Effector memory CD4-positive, alpha-beta T cell (primary cell): ENCODE measurements at regions not wholly inside any gene's neighbourhood (a gene's known extent, or its start where the extent isn't known, plus 50 kb on each side); places are given as distances from the start of the nearest gene placed in this dataset.
"Not testable (repeated sequence)": the region's sequence is repeated elsewhere in the genome, so short reads cannot be mapped to it uniquely, and the experiment has no call there.

Experiments used
- DNase-seq, 3 donors: peaks; one replicate each; pipeline ENCODE4 v3.0.0-alpha.2; 2020
- H3K27ac ChIP-seq: 2 replicates; pipeline ENCODE4 v1.7.0; 2013; ENCODE audit warnings: mild to moderate bottlenecking, low read length, moderate library complexity; ENCODE audit not compliant: insufficient read depth, poor library complexity, severe bottlenecking
- H3K27me3 ChIP-seq: replicated peaks from 2 replicates; pipeline ENCODE4 v1.7.0; 2013; ENCODE audit warnings: mild to moderate bottlenecking, low read length; ENCODE audit not compliant: insufficient read depth, control insufficient read depth, poor library complexity, severe bottlenecking
- H3K36me3 ChIP-seq: 2 replicates; pipeline ENCODE4 v1.7.0; 2013; ENCODE audit warnings: mild to moderate bottlenecking, low read length, moderate library complexity; ENCODE audit not compliant: control insufficient read depth, insufficient read depth
- H3K4me1 ChIP-seq: 2 replicates; pipeline ENCODE4 v1.7.0; 2013; ENCODE audit warnings: low read length, mild to moderate bottlenecking; ENCODE audit not compliant: control insufficient read depth, insufficient read depth, poor library complexity, severe bottlenecking
- H3K4me3 ChIP-seq: 2 replicates; pipeline ENCODE4 v1.7.0; 2013; ENCODE audit warnings: low read length, low read depth, mild to moderate bottlenecking; ENCODE audit not compliant: insufficient read depth, poor library complexity, severe bottlenecking
- H3K9me3 ChIP-seq: 2 replicates; pipeline ENCODE4 v1.7.0; 2013; ENCODE audit warnings: mild to moderate bottlenecking, low read length, moderate library complexity; ENCODE audit not compliant: control insufficient read depth

GRCh38 chr12:63337158-63337557 is 186.2 kb upstream of the AVPR1A start:
- H3K4me3 ChIP-seq, H3K27me3 ChIP-seq, H3K4me1 ChIP-seq: not testable (repeated sequence)

GRCh38 chr12:63326260-63326659 is 175.3 kb upstream of the AVPR1A start:
- no peak for DNase-seq
- Histone ChIP-seq H3K36me3 (no peaks in the 10 kb centered on the region), H3K27ac (no peak overlapping the region), H3K27me3 (no peaks in the 10 kb centered on the region), H3K4me1 (no peaks in the 10 kb centered on the region), H3K4me3 (no peak overlapping the region), H3K9me3 (no peaks in the 10 kb centered on the region)

More at GRCh38 chr12:63337158-63337557, 186.2 kb upstream of the AVPR1A start:
- DNase-seq, H3K36me3 ChIP-seq, H3K9me3 ChIP-seq, H3K27ac ChIP-seq: not testable (repeated sequence)

DNA sequence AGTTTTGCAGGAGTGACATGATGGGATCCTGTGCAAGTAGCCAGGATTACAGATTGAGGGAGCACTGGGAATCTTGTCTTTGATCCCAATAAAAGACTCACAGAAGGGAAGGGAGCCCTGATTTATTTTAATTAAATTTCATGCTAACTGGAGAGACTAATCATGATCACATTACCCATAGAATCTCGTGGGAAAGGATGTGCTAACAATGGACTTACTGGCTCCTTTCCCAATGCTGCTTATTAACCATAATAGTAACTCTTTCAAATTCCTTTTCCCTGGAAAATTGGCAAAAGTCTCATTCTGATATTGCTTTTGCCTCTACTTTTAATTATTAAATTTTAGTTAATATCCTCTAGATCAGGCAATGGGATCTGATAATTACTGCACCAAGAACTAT is 174.8 kb upstream of the AVPR1A start:
- no peak for DNase-seq
- no peak overlapping the region for H3K4me3 ChIP-seq
- H3K27me3 ChIP-seq: no peaks in the 10 kb centered on the region
- H3K4me1 ChIP-seq: no peaks in the 10 kb centered on the region
- H3K36me3 ChIP-seq: no peaks in the 10 kb centered on the region
- H3K9me3 ChIP-seq: no peaks in the 10 kb centered on the region
- H3K27ac ChIP-seq: no peak overlapping the region

DNA sequence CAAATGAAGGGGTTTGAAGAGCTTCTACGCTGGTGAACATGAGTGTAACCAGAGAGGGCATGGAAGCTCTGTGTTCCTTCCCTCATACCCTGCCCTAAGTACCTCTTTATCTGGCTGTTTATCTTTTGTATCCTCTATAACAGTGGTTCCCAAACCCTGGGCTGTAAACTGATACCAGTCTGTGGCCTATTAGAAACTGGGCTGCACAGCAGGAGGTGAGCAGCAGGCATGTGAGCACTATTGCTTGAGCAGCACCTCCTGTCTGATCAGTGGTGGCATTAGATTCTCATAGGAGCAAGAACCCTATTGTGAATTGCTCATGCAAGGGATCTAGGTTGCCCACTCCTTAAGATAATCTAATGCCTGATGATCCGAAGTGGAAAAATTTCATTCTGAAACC is 172.9 kb upstream of the AVPR1A start:
- DNase-seq: no peak

GRCh38 chr12:63321373-63321772 is 170.4 kb upstream of the AVPR1A start:
- Histone ChIP-seq H3K9me3 (no peaks in the 10 kb centered on the region), H3K27me3 (no peaks in the 10 kb centered on the region), H3K4me3 (no peak overlapping the region), H3K27ac (no peak overlapping the region), H3K4me1 (no peaks in the 10 kb centered on the region), H3K36me3 (no peaks in the 10 kb centered on the region)
- no peak for DNase-seq

More for the DNA sequence above, 172.9 kb upstream of the AVPR1A start:
- Histone ChIP-seq H3K27me3 (no peaks in the 10 kb centered on the region), H3K36me3 (no peaks in the 10 kb centered on the region), H3K27ac (no peak overlapping the region), H3K9me3 (no peaks in the 10 kb centered on the region), H3K4me3 (no peak overlapping the region), H3K4me1 (no peaks in the 10 kb centered on the region)

- H3K27me3 ChIP-seq: no peaks in the 10 kb centered on the region
- DNase-seq: no peak
- H3K9me3 ChIP-seq: no peaks in the 10 kb centered on the region
- H3K4me1 ChIP-seq: no peaks in the 10 kb centered on the region
- no peak overlapping the region for H3K4me3 ChIP-seq
- no peaks in the 10 kb centered on the region for H3K36me3 ChIP-seq
- H3K27ac ChIP-seq: no peak overlapping the region
Measured at GRCh38 chr12:63319936-63320633, 169.1 kb upstream of the AVPR1A start.

DNA sequence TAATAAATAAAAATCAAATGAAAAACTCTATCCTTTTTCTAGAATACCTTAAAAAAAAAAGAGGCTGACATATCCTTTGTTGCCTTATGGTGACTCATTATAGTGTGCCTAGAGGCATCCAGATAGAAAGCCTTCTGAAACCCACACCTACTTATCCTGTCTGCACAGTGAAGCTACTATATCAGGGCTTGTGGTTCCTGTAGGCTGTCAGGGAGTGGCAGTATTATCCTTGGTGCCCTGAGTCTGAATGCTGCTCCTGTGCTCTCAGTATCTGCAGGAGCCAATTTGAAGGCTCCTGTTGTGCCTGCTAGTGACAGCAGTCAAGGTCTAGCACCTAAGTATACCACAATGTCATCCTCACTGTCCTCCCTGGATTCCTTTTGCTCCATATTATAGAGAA is 168.4 kb upstream of the AVPR1A start:
- H3K4me1 ChIP-seq: no peaks in the 10 kb centered on the region
- H3K36me3 ChIP-seq: no peaks in the 10 kb centered on the region
- H3K27ac ChIP-seq: no peak overlapping the region
- no peaks in the 10 kb centered on the region for H3K9me3 ChIP-seq
- H3K27me3 ChIP-seq: no peaks in the 10 kb centered on the region
- DNase-seq: no peak
- H3K4me3 ChIP-seq: no peak overlapping the region

DNA sequence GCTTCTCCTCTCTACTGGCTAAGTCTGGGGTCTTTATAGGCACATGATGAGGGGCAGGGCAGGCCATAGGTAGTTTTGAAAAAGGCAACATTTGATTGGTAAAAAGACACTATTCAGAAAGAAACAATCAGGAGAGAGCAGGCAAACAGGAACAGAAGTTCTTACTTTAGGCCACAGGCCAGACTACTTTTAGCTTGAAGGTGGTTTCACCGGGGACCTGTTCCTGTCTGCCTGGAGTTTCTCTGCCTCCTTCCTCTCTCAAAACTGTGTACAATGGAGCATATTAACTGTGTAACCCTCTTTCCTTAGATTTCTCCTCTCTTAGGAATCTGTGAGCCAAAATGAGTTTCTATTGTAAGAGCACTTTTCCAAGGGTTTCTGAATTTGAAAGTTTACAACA is 167.9 kb upstream of the AVPR1A start:
- Histone ChIP-seq H3K9me3 (no peaks in the 10 kb centered on the region), H3K4me1 (no peaks in the 10 kb centered on the region), H3K36me3 (no peaks in the 10 kb centered on the region), H3K27ac (no peak overlapping the region), H3K27me3 (no peaks in the 10 kb centered on the region), H3K4me3 (no peak overlapping the region)
- DNase-seq: no peak

DNA sequence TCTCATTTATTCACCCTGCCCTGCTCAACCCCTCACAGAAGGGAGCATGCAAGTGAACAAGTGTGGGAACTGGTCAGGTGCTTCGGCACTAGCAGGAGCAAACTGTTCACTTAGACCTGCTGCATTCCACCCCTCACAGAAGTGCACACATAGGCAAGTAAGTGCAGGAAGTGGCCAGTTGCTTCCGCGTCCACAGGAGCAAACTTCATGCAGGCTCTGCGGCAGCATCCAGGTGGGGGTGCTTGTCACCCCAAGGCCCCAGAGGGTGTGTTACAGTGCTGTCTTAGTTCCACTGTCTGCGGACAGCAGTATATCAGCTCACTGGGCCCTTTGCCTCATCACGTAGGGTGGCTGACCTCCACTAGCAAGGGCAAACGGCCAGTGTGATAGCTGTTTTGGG is 167.3 kb upstream of the AVPR1A start:
- Histone ChIP-seq H3K36me3 (no peaks in the 10 kb centered on the region), H3K4me3 (no peak overlapping the region), H3K9me3 (no peaks in the 10 kb centered on the region), H3K4me1 (no peaks in the 10 kb centered on the region), H3K27ac (no peak overlapping the region), H3K27me3 (no peaks in the 10 kb centered on the region)
- no peak for DNase-seq

GRCh38 chr12:63317880-63318279 is 166.9 kb upstream of the AVPR1A start:
- DNase-seq: no peak
- no peak overlapping the region for H3K27ac ChIP-seq
- no peaks in the 10 kb centered on the region for H3K27me3 ChIP-seq
- no peak overlapping the region for H3K4me3 ChIP-seq
- no peaks in the 10 kb centered on the region for H3K9me3 ChIP-seq
- H3K4me1 ChIP-seq: no peaks in the 10 kb centered on the region
- no peaks in the 10 kb centered on the region for H3K36me3 ChIP-seq
